Loucy (cell line): ENCODE measurements at regions not wholly inside any gene's neighbourhood (a gene's known extent, or its start where the extent isn't known, plus 50 kb on each side); places are given as distances from the start of the nearest gene placed in this dataset.

Experiments
- H2AFZ ChIP-seq: fragments of 200-600 bp; sonication (generic); 2 replicates; pipeline ENCODE4 v1.6.0; 2016; ENCODE audit warnings: antibody characterized with exemption, mild to moderate bottlenecking, low read length, moderate library complexity
- H3F3A ChIP-seq: fragments of 200-600 bp; 2 replicates; pipeline ENCODE4 v1.6.0; 2016; ENCODE audit warnings: antibody characterized with exemption, low read depth, mild to moderate bottlenecking
- H3K27me3 ChIP-seq: fragments of 200-600 bp; sonication (generic); 2 replicates; pipeline ENCODE4 v1.6.1; 2014; ENCODE audit warnings: low read length, mild to moderate bottlenecking; ENCODE audit not compliant: insufficient read depth, poor library complexity, severe bottlenecking
- H3K36me3 ChIP-seq: fragments of 200-600 bp; sonication (generic); 2 replicates; pipeline ENCODE4 v1.6.1; 2016; ENCODE audit warnings: low read length; ENCODE audit not compliant: insufficient read depth
- H3K4me1 ChIP-seq: fragments of 200-600 bp; sonication (generic); 2 replicates; pipeline ENCODE4 v1.5.1; 2014; ENCODE audit warnings: low read length, mild to moderate bottlenecking; ENCODE audit not compliant: insufficient read depth, poor library complexity, severe bottlenecking
- H3K4me2 ChIP-seq: fragments of 200-600 bp; sonication (generic); 2 replicates; pipeline ENCODE4 v1.6.0; 2014; ENCODE audit warnings: antibody characterized with exemption, low read length, low read depth, mild to moderate bottlenecking; ENCODE audit not compliant: poor library complexity, severe bottlenecking
- H3K4me3 ChIP-seq: fragments of 200-600 bp; sonication (generic); 2 replicates; pipeline ENCODE4 v1.5.1; 2014; ENCODE audit warnings: low read length, mild to moderate bottlenecking, mixed read lengths; ENCODE audit not compliant: poor library complexity, severe bottlenecking
- H3K79me2 ChIP-seq: fragments of 200-600 bp; sonication (generic); 2 replicates; pipeline ENCODE4 v1.6.1; 2014; ENCODE audit warnings: low read length; ENCODE audit not compliant: insufficient read depth
- H3K9ac ChIP-seq: fragments of 200-600 bp; sonication (generic); 2 replicates; pipeline ENCODE4 v1.6.0; 2014; ENCODE audit warnings: mild to moderate bottlenecking, low read depth, low read length, moderate library complexity; ENCODE audit not compliant: poor library complexity, severe bottlenecking
- H3K9me2 ChIP-seq: fragments of 200-600 bp; sonication (generic); replicated peaks from 2 replicates; pipeline ENCODE4 v1.6.1; 2016; ENCODE audit warnings: low read depth, low read length, mixed read lengths
- H3K9me3 ChIP-seq: fragments of 200-600 bp; sonication (generic); 2 replicates; pipeline ENCODE4 v1.6.1; 2014; ENCODE audit warnings: mild to moderate bottlenecking, antibody characterized with exemption, low read length, low read depth; ENCODE audit not compliant: insufficient read depth
- H4K20me1 ChIP-seq: fragments of 200-600 bp; sonication (generic); 2 replicates; pipeline ENCODE4 v1.6.0; 2014; ENCODE audit warnings: antibody characterized with exemption, low read length, mild to moderate bottlenecking; ENCODE audit not compliant: insufficient read depth, poor library complexity, severe bottlenecking
- EZH2phosphoT487 ChIP-seq: fragments of 200-600 bp; IDR thresholded peaks from 2 replicates; pipeline ENCODE4 v1.6.1; 2018; ENCODE audit warnings: antibody characterized with exemption, mild to moderate bottlenecking, moderate library complexity, borderline replicate concordance
- TF ChIP-seq, protein P1 (sequence below): fragments of 200-600 bp; sonication (generic); conservative IDR thresholded peaks from 2 replicates; pipeline ENCODE4 v1.5.1; 2014; ENCODE audit warnings: mild to moderate bottlenecking, antibody characterized with exemption, low read length

DNA sequence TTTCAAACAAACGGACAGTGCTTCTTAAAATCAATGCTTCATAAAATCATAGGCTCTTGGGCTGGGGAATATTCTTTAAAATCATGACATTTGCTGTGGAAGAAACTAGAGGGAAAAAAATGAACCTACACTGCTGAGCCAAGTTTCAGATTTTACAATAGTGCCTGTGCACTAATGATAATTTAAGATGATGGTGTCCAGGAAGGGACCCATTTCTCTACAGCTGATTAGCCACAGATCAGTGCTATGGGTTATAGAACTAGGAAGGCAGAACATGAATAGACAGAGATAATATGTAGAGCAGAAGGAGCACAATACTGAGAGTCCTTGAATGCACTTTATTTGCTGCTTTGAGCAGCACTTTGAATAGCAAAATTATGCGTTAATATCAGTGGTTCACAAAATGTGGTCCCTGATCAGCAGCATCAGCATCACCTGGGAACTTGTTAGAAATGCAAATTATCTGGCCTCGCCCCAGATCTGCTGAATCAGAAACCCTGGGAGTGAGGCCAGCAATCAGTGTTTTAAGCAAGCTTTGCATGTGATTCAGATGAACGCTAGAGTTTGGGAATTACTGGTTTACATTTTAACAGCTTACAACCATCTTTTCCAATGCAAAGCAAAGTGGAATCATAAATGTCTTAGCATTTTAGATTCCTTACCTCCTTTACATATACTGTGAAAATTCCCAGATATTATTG, 135.8 kb upstream of the ANKRD28 start:
- H3F3A ChIP-seq: no peaks in the 10 kb centered on the region
- H3K36me3 ChIP-seq: no peaks in the 10 kb centered on the region
- H3K9me3 ChIP-seq: no peaks in the 10 kb centered on the region
- no peaks in the 10 kb centered on the region for H4K20me1 ChIP-seq
- TF ChIP-seq EZH2phosphoT487: no peak
- TF ChIP-seq, protein P1, sequence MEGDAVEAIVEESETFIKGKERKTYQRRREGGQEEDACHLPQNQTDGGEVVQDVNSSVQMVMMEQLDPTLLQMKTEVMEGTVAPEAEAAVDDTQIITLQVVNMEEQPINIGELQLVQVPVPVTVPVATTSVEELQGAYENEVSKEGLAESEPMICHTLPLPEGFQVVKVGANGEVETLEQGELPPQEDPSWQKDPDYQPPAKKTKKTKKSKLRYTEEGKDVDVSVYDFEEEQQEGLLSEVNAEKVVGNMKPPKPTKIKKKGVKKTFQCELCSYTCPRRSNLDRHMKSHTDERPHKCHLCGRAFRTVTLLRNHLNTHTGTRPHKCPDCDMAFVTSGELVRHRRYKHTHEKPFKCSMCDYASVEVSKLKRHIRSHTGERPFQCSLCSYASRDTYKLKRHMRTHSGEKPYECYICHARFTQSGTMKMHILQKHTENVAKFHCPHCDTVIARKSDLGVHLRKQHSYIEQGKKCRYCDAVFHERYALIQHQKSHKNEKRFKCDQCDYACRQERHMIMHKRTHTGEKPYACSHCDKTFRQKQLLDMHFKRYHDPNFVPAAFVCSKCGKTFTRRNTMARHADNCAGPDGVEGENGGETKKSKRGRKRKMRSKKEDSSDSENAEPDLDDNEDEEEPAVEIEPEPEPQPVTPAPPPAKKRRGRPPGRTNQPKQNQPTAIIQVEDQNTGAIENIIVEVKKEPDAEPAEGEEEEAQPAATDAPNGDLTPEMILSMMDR: no peak
- no peak overlapping the region for H2AFZ ChIP-seq
- peaks cover 9% of the 10 kb centered on the region for H3K27me3 ChIP-seq
- H3K4me3 ChIP-seq: no peak overlapping the region
- H3K9me2 ChIP-seq: no peaks in the 10 kb centered on the region
- H3K4me1 ChIP-seq: no peaks in the 10 kb centered on the region
- no peaks in the 10 kb centered on the region for H3K79me2 ChIP-seq
- no peak overlapping the region for H3K9ac ChIP-seq
- H3K4me2 ChIP-seq: no peak overlapping the region

DNA sequence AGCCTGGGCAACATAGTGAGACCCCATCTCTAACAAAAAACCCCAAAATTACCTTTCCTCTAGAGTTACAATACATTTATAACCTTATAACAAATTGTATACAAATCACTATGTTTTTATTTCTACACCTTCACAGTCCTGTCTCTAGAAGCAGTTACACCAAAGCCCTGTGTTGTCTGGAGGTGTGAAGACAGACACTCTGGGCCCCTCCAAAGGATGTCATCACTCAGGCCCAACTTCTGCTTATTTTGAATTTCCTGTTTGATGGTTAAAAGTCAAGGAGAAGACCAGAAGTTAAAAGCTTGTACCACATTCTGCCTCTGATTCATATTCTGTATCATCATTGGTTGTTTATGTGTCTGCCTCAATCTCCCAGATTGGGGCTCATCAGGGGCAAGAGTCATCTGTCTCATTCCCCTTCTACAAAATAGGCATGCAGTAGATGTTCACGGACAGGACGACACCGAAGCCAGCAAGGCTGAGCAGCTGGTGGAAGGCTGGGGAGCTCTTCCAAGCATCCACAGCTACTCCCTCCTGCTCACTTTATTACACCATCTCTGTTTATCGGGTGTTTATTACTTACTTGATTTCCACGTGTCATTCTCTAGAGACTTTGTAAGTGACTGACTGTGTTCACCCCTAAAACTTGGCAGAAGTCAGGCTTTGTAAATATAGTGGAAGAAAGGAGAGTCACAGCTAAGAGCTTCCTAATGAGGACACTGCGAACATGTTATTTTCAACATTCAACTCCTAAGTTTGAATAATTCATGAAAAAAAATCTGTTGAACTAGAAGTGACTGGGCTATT, 136.8 kb upstream of the ANKRD28 start:
- no peak overlapping the region for H3K4me3 ChIP-seq
- H3K4me2 ChIP-seq: no peak overlapping the region
- no peaks in the 10 kb centered on the region for H3K36me3 ChIP-seq
- H3K9me2 ChIP-seq: no peaks in the 10 kb centered on the region
- no peaks in the 10 kb centered on the region for H4K20me1 ChIP-seq
- no peak overlapping the region for H3K9ac ChIP-seq
- H3K4me1 ChIP-seq: no peaks in the 10 kb centered on the region
- no peak for TF ChIP-seq EZH2phosphoT487
- TF ChIP-seq, protein P1: no peak
- H3K79me2 ChIP-seq: no peaks in the 10 kb centered on the region
- H3K27me3 ChIP-seq: peaks cover 8% of the 10 kb centered on the region
- H3F3A ChIP-seq: no peaks in the 10 kb centered on the region
- H3K9me3 ChIP-seq: no peaks in the 10 kb centered on the region
- no peak overlapping the region for H2AFZ ChIP-seq

DNA sequence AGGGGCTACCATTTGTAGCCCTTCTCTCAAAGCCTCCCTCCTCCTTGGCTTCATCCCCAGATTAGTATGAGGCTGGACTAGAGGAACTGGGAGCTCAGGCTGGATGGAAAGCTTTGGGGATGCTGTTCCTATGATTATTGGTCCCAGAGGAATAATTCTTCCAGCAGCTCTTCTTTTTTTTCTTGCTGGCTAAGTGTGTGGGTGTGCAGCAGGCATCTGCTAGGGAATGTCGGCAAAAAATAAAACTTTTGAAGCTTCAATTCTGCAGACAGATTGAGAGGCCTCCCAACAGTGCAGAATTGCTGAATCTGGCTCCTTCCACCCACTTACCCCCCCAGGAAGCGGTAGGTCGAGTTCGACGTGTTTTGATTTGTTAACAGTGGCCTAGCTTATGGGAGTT, 138.5 kb upstream of the ANKRD28 start:
- TF ChIP-seq, protein P1: no peak
- no peak for TF ChIP-seq EZH2phosphoT487
- Histone ChIP-seq H3K4me3 (no peak overlapping the region), H2AFZ (no peak overlapping the region), H3K4me2 (no peak overlapping the region), H3K9me2 (no peaks in the 10 kb centered on the region), H3K27me3 (no peaks in the 10 kb centered on the region), H3K4me1 (no peaks in the 10 kb centered on the region), H4K20me1 (no peaks in the 10 kb centered on the region), H3K9me3 (no peaks in the 10 kb centered on the region; the same call in 1 of the 2 replicates), H3F3A (no peaks in the 10 kb centered on the region), H3K9ac (no peak overlapping the region), H3K36me3 (no peaks in the 10 kb centered on the region), H3K79me2 (no peaks in the 10 kb centered on the region)
